GM21528 (cell line): ENCODE measurements at regions not wholly inside any gene's neighbourhood (a gene's known extent, or its start where the extent isn't known, plus 50 kb on each side); places are given as distances from the start of the nearest gene placed in this dataset.
"Not testable (repeated sequence)": the region's sequence is repeated elsewhere in the genome, so short reads cannot be mapped to it uniquely, and the experiment has no call there.

Experiments
- ATAC-seq: cut with Tn5 transposase; IDR thresholded peaks from one replicate; pipeline ENCODE4 v1.9.1; 2021; ENCODE audit warnings: mild to moderate bottlenecking, moderate library complexity; ENCODE audit not compliant: unreplicated experiment, low FRiP score

GRCh38 chr9:22970434-22970975 lies 523.9 kb downstream of the DMRTA1 start:
- no peak for ATAC-seq

GRCh38 chr9:22975951-22976350 lies 529.3 kb downstream of the DMRTA1 start:
- no peak for ATAC-seq

- ATAC-seq, result no peak
These were observed 529.8 kb downstream of the DMRTA1 start for GRCh38 chr9:22976454-22976853.

GRCh38 chr9:22980429-22980828 lies 533.8 kb downstream of the DMRTA1 start:
- ATAC-seq, result not testable (repeated sequence)

GRCh38 chr9:22986556-22986955 lies 539.9 kb downstream of the DMRTA1 start:
- ATAC-seq, result no peak

GRCh38 chr9:22990349-22990748 lies 543.7 kb downstream of the DMRTA1 start:
- ATAC-seq, result no peak

GRCh38 chr9:22992780-22993179 lies 546.2 kb downstream of the DMRTA1 start:
- no peak for ATAC-seq

GRCh38 chr9:22997923-22998322 lies 551.3 kb downstream of the DMRTA1 start:
- no peak for ATAC-seq

GRCh38 chr9:23005156-23005555 lies 558.5 kb downstream of the DMRTA1 start:
- ATAC-seq, result no peak

- no peak for ATAC-seq
These were observed 559.5 kb downstream of the DMRTA1 start for GRCh38 chr9:23006127-23006526.

- ATAC-seq, result no peak
These were observed 565.0 kb downstream of the DMRTA1 start for GRCh38 chr9:23011669-23012068.

- no peak for ATAC-seq
These were observed 568.9 kb downstream of the DMRTA1 start for GRCh38 chr9:23015557-23015956.

- no peak for ATAC-seq
These were observed 589.8 kb downstream of the DMRTA1 start for GRCh38 chr9:23036416-23036815.

- ATAC-seq, result no peak
These were observed 592.8 kb downstream of the DMRTA1 start for GRCh38 chr9:23039402-23039801.

GRCh38 chr9:23041466-23041865 lies 594.8 kb downstream of the DMRTA1 start:
- ATAC-seq, result no peak

- ATAC-seq, result no peak
These were observed 597.9 kb downstream of the DMRTA1 start for GRCh38 chr9:23044549-23044948.

GRCh38 chr9:23046026-23046425 lies 599.4 kb downstream of the DMRTA1 start:
- ATAC-seq, result not testable (repeated sequence)

GRCh38 chr9:23050548-23050947 lies 603.9 kb downstream of the DMRTA1 start:
- ATAC-seq, result no peak

GRCh38 chr9:23073136-23073535 lies 626.5 kb downstream of the DMRTA1 start:
- ATAC-seq, result no peak

GRCh38 chr9:23079798-23080197 lies 633.2 kb downstream of the DMRTA1 start:
- no peak for ATAC-seq

GRCh38 chr9:23081377-23081776 lies 634.8 kb downstream of the DMRTA1 start:
- ATAC-seq, result no peak

GRCh38 chr9:23088932-23089364 lies 642.3 kb downstream of the DMRTA1 start:
- ATAC-seq, result no peak

GRCh38 chr9:23117616-23118015 lies 671.0 kb downstream of the DMRTA1 start:
- ATAC-seq, result no peak
